ENCODE measurements at regions not wholly inside any gene's neighbourhood (a gene's known extent, or its start where the extent isn't known, plus 50 kb on each side); places are given as distances from the start of the nearest gene placed in this dataset.

DNA sequence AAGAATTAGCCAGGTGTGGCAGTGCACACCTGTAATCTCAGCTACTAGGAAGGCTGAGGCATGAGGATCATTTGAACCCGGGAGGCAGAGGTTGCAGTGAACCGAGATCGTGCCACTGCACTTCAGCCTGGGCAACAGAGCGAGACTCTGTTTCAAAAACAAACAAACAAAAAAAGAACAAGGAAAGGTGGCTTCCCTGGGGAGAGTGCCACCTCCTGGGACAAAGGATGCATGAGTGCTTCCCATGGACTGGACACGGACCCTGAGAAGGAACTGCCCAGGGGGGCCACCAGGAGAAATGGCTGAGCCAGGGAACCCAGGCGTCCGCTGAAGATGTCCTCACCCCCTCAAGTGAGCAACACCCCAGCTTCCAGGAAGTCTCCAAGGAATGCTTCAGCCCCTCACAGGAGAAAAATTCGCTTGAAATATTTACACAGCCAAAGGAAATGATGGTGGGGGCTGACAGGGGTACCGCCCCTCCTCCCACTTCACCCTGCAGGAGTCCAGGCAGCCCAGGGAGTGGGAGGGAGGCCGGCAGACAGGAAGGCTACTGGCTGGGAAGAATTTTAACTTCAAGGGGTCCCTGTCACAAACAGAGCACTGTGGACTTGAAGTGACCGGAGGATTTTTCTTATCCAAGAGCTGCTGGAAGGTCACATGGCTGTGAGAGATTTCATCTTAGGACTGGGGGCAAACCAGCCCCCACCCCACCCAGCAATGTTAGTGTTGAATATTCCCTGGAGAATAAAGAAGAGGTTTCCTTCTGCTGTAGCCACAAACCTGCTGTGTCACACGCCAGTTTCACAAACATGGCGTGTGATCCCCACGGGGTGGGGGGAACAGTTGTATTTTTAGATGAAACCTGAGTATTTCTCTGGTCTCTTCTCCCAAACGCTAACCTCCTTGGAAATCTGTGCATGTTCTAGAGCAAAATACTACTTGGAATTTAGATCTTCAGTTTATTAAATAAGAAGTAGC lies 90.8 kb upstream of the SLC25A33 start:
- Histone ChIP-seq H3K9ac (ENCODE audit: low read depth, low read length) (no peak overlapping the region), H3K9me3 (ENCODE audit: control insufficient read depth, insufficient read depth, low read length) (no peaks in the 10 kb centered on the region), H3K4me1 (ENCODE audit: insufficient read depth, low read length) (peaks cover 15% of the 10 kb centered on the region)

DNA sequence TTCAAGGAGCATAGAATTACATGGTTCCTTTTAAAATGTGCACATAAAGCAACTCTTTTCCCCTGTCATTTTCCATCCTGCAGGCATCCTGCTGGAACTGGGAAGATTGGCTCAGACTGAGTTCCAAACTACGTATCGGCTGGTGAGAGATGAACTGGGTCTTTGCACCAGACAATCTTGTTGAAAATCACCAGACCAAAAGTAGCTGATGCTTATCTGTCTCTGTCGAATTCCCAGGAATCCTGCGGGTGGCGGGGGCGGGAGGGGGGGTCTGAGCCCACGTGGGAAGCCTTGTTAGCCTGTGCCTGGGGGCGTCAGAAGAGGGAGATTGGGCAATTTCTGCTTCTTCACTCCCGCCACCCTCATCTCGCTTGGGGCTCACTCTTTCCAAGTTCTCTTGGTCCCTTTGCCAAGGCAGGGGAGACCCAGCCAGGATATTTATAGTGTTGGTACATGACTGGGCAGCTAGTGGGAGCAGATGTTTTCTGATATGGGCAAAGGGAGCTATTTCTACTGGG lies 90.1 kb upstream of the SLC25A33 start:
- Histone ChIP-seq H3K36me3 (ENCODE audit: insufficient read depth, low read length) (no peaks in the 10 kb centered on the region), H3K4me1 (ENCODE audit: insufficient read depth, low read length) (peaks cover 12% of the 10 kb centered on the region), H3K9ac (ENCODE audit: low read depth, low read length) (no peak overlapping the region), H3K9me3 (ENCODE audit: control insufficient read depth, insufficient read depth, low read length) (no peaks in the 10 kb centered on the region)

More for the DNA sequence above, 90.8 kb upstream of the SLC25A33 start:
- H3K36me3 ChIP-seq (ENCODE audit: insufficient read depth, low read length): no peaks in the 10 kb centered on the region

DNA sequence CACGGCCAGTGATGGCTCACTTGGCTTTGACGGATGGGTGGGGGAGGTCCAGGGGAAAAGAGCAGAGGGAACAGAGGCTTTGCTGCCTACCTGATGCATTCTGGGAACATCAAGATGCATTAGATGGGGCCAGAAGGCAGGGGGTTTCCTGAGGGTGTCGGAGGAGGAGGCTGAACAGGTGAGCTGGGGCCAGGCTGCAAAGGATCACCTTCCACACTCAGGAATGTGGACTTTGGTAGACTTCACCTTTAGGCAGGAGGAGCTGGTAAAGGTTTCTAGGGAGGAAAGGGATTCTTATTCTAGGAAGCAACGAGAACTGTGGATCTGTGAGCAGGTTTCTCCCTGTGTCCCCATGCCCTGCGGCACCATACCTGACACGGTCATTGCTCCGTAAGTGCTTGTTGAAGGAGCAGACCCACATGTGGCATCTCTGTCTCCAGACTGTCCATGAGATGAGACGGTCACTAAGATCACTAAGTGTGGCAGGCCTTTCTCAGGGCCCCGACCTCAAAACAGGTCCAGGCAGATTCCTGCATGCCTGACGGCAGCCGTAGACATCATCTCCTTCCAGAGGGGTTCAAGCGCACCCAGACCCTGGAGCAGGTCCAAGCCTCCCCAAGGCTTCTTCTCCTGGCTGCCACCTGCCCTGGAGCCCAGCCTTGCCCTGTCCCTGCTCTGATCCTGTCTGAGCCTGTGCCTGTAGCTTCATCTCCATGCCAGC lies 89.1 kb upstream of the SLC25A33 start:
- H3K9ac ChIP-seq (ENCODE audit: low read depth, low read length): no peak overlapping the region
- no peaks in the 10 kb centered on the region for H3K9me3 ChIP-seq (ENCODE audit: control insufficient read depth, insufficient read depth, low read length)
- peaks cover 9% of the 10 kb centered on the region for H3K4me1 ChIP-seq (ENCODE audit: insufficient read depth, low read length)
- H3K36me3 ChIP-seq (ENCODE audit: insufficient read depth, low read length): no peaks in the 10 kb centered on the region

DNA sequence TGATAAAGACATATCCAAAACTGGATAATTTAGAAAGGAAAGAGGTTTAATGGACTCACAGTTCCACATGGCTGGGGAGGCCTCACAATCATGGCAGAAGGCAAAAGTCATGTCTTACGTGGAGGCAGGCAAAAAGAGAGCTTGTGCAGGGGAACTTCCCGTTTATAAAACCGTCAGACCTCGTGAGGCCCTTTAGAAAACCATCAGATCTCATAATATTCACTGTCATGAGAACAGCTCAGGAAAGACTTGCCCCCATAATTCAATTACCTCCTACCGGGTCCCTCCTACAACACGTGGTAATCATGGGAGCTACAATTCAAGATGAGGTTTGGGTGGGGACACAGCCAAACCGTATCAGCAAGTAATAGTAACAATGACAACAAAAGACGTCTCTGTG lies 88.2 kb upstream of the SLC25A33 start:
- Histone ChIP-seq H3K4me1 (ENCODE audit: insufficient read depth, low read length) (peaks cover 9% of the 10 kb centered on the region), H3K36me3 (ENCODE audit: insufficient read depth, low read length) (no peaks in the 10 kb centered on the region), H3K9ac (ENCODE audit: low read depth, low read length) (no peak overlapping the region), H3K9me3 (ENCODE audit: control insufficient read depth, insufficient read depth, low read length) (no peaks in the 10 kb centered on the region)

DNA sequence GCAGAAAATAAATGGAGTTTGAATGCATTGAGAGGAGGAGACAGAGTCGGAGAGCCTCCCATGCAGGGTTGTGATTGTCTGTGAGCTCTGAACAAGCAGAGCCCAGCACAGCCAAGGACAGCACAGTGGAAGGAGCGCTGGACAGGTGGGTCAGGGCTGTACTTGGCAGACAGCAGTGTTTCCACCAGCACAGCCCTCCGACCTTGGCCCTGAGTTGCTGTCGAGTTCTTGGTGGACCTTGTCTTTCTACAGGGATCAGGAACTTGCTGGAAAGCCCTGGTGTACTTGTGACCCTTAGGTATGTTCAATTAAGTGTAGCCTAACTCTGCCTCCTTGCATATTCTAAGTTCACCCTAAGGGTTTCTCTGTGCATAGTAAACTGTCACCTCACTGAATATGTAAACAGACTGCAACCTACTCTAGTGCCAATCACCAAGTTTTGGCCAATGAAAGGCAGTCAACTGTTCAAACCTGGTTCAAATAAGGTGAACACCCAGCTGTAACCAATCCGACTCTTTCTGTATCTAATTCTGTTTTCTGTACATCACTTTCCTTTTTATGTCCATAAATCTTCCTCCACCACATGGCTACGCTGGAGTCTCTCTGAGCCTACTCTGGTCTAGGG lies 86.6 kb upstream of the SLC25A33 start:
- no peak overlapping the region for H3K9ac ChIP-seq (ENCODE audit: low read depth, low read length)
- H3K4me1 ChIP-seq (ENCODE audit: insufficient read depth, low read length): peaks cover 9% of the 10 kb centered on the region
- H3K36me3 ChIP-seq (ENCODE audit: insufficient read depth, low read length): no peaks in the 10 kb centered on the region
- H3K9me3 ChIP-seq (ENCODE audit: control insufficient read depth, insufficient read depth, low read length): no peaks in the 10 kb centered on the region

DNA sequence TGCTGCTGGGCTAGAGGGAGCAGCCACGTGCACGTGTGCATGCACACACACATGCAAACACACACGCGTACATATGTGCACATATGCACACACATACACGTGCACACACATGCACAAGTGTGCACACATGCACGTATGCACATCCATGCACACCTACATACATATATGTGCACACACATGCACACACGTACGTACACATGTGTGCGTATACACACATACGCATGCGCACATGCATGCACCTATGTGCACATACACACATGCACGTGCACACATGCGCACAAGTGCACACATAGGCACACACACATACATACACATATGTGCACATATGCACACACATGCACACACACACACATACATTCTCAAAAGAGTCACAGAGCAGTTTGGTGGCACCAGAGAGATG lies 85.9 kb upstream of the SLC25A33 start:
- no peak overlapping the region for H3K9ac ChIP-seq (ENCODE audit: low read depth, low read length)
- H3K36me3 ChIP-seq (ENCODE audit: insufficient read depth, low read length): no peaks in the 10 kb centered on the region
- H3K9me3 ChIP-seq (ENCODE audit: control insufficient read depth, insufficient read depth, low read length): no peaks in the 10 kb centered on the region
- peaks cover 8% of the 10 kb centered on the region for H3K4me1 ChIP-seq (ENCODE audit: insufficient read depth, low read length)

DNA sequence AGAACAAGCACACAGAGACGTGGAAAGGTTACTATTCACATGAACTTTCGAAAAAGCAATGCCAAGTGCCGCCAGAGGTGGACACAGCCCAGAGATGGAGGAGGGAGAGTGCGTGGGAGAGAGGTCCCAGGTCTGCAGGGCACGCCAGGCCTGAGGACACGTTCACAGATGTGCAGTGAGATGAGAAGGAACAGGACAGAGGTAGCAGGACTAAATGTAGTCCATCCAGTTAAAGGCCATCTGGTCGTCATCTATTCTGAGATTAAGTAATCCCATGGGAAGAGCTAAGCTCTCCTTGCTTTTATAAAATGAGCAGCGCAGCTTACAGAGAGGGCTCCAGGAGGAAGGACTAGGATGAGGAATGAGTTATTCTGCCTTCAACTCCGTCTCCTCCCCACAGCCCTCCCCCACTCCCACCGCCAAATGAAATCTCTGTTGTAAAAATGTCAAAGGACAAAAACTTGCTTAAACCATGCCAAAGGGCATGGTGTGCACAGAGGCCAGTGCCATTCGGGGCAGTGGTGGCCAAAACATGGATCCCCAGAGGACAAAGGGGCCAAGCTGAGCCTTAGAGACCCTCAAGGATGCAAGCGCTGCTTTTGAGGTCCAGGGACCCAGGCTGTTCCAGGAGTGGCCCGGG lies 85.4 kb upstream of the SLC25A33 start:
- Histone ChIP-seq H3K9me3 (ENCODE audit: control insufficient read depth, insufficient read depth, low read length) (no peaks in the 10 kb centered on the region), H3K4me1 (ENCODE audit: insufficient read depth, low read length) (peaks cover 2% of the 10 kb centered on the region), H3K9ac (ENCODE audit: low read depth, low read length) (no peak overlapping the region), H3K36me3 (ENCODE audit: insufficient read depth, low read length) (no peaks in the 10 kb centered on the region)

DNA sequence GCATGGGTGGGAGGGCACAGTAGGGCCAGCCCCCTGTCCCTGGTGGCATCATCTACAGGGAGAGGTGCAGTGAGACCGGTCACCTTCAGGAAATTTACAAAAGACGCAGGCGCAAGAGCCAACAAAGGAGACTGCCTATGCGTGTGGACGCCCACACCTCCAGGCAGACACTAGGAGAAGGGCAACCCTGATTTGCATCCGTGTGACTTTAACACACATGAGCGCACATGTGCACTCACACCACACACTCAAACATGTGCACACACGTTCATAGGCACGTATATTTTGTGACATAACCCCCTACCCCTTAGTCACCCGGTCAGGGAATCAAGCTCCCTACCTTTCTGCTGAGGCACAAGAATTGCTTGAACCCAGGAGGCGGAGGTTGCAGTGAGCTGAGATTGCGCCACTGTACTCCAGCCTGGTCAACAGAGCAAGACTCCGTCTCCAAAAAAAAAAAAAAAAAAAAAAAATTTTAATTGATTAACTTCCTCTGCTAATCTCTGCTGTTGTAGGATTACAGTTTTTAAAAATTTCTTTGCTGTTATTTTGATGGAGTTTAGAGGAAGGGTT lies 84.7 kb upstream of the SLC25A33 start:
- Histone ChIP-seq H3K9ac (ENCODE audit: low read depth, low read length) (no peak overlapping the region), H3K4me1 (ENCODE audit: insufficient read depth, low read length) (no peaks in the 10 kb centered on the region), H3K36me3 (ENCODE audit: insufficient read depth, low read length) (no peaks in the 10 kb centered on the region), H3K9me3 (ENCODE audit: control insufficient read depth, insufficient read depth, low read length) (no peaks in the 10 kb centered on the region)

DNA sequence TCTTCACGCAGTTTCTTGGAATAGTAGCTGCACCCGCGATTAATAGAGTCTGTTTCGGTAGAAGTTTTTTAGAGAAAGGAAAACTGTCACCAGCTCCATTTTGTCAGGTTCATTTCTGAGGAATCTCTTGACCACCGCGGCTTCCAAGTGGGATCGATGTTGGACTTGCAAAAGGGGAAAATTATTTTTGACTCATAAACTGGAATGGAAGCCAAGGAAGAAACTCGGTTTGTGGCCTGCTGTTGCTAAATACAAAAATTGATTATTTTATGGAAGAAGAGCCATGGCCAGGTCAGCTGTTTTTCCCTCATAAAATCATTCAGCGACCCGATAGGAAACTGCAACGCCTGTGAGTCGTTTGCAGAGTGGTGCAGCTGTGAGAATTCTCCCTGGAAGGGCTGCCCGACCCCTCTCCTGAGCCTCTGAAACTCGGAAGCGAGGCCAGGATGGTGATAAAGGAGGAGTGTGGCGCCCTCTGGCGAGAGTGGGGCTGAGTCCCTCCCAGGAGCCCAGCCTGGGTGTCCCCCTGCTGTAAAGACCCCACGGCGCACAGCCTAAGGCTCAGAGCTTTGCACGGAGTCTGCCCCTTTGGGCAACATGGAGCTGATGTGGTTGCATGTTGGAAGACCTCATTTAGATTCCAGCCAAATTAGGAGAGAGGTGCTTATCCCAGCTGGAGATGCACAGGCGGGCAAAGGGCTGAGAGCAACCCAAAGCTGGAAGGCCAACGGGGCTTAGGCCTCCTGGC lies 83.6 kb upstream of the SLC25A33 start:
- Histone ChIP-seq H3K4me1 (ENCODE audit: insufficient read depth, low read length) (no peaks in the 10 kb centered on the region), H3K36me3 (ENCODE audit: insufficient read depth, low read length) (no peaks in the 10 kb centered on the region), H3K9ac (ENCODE audit: low read depth, low read length) (no peak overlapping the region), H3K9me3 (ENCODE audit: control insufficient read depth, insufficient read depth, low read length) (no peaks in the 10 kb centered on the region)

DNA sequence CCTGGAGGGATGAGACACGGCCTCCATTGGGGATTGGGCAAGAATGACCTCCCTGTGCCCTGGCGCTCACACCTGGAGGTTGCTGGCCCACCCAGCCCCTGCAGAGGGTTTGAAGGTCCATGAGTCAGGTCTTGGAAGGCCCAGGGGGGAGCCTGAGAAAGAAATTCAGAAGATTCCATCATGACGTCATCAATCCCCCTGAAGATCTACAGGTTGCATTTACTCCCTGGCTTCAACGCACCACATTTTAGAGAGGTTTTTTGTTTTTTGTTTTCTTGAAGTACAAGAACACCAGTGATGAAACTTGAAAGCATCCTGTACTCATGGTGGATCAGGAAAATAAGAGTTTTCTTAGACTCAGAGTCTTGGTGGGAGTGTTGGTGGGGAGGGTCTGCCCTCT lies 82.4 kb upstream of the SLC25A33 start:
- H3K4me1 ChIP-seq (ENCODE audit: insufficient read depth, low read length): no peaks in the 10 kb centered on the region
- no peaks in the 10 kb centered on the region for H3K36me3 ChIP-seq (ENCODE audit: insufficient read depth, low read length)
- H3K9me3 ChIP-seq (ENCODE audit: control insufficient read depth, insufficient read depth, low read length): no peaks in the 10 kb centered on the region
- H3K9ac ChIP-seq (ENCODE audit: low read depth, low read length): no peak overlapping the region

DNA sequence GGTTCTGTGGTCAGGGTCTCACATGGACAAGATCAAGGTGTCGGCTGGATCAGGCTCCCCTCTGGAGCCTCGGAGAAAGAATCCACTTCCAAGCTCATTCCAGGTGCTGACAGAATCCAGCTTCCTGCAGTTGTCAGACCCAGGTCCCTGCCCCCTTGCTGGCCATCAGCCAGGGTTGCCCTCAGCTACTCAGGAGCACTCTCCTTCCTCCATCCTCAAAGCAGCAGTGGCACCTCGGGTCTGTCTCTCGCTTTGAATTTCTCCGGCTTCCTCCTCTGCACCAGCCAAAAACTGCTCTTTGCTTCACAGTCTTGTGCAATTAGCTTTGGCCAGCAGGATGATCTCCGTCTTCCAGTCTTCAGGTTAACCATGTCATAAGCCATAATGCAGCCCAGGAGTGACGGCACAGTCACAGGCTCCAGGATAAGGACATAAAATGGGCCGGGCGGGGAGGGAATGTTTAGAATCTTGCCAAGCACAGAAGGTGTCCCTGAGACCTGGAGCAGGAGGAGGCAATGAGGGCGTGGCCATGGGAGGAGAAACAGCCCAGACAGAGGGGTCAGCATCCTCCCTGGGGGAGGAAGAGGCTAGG lies 79.4 kb upstream of the SLC25A33 start:
- Histone ChIP-seq H3K9me3 (ENCODE audit: control insufficient read depth, insufficient read depth, low read length) (no peaks in the 10 kb centered on the region), H3K9ac (ENCODE audit: low read depth, low read length) (no peak overlapping the region), H3K4me1 (ENCODE audit: insufficient read depth, low read length) (no peaks in the 10 kb centered on the region), H3K36me3 (ENCODE audit: insufficient read depth, low read length) (no peaks in the 10 kb centered on the region)

DNA sequence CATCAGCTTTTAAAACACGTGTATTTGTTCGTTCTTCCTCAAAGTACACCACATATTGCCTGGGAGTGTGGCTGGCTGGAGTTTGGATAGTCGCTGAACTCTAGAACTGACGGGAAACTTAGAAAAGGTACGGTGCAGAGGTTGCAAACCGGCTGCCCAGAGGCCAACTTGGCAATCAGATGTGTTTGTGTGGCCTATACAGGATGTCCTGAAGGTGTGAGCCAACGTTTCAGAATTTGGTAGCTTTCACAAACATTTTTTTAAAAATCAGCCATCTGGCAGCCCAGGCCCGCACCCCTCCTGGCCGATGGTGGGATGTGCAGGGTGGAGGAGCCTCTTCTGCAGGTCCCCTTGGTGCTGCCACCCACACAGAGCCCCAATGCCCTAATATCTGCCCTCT lies 73.6 kb upstream of the SLC25A33 start:
- Histone ChIP-seq H3K9ac (ENCODE audit: low read depth, low read length) (no peak overlapping the region), H3K4me1 (ENCODE audit: insufficient read depth, low read length) (no peaks in the 10 kb centered on the region), H3K36me3 (ENCODE audit: insufficient read depth, low read length) (no peaks in the 10 kb centered on the region), H3K9me3 (ENCODE audit: control insufficient read depth, insufficient read depth, low read length) (no peaks in the 10 kb centered on the region)
